IPS-NIHi7 (cell line): ENCODE measurements at regions not wholly inside any gene's neighbourhood (a gene's known extent, or its start where the extent isn't known, plus 50 kb on each side); places are given as distances from the start of the nearest gene placed in this dataset.

Experiments
- DNase-seq: peaks from one replicate; pipeline ENCODE4 v3.0.0; 2012; ENCODE audit warnings: mixed read lengths; ENCODE audit errors: extremely low spot score

DNA sequence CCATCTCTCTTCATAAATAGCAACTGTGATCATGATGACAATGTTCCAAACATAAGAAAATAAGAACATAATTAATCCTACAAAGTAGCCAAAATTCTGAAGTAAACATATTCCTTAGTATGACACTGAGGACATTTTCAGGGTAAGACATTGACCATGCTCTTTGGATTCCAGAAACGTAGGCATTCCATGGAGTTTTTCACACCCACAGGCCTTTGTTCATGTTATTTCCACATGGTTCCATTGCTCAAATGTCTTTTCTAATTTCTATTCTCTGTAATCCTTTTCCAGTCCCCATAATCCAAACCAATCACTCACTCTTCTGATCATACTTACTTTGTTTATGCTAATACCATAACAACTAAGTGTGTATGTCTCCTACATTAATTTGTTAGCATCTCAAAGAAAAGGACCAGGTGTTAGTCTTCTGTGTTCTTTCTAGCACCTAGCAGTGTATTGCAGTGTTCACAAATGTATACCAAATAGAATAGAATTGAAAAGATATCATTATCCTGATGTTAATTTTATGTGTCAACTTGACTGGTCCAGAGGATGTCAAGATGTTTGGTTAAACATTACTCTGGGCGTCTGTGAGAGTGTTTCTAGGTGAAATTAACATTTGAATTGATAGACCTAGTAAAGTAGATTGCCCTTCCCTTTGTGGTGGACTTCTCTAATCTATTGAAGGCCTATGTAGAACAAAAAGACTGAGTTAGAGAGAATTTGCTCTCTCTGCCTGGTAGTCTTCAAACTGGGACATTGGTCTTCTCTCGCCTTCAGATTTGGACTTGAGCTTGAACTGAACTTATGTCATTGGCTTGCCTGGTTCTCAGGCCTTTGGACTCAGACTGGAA, 516.6 kb downstream of the PTPRC start:
- no peak for DNase-seq

GRCh38 chr1:199157494-199157893, 518.7 kb downstream of the PTPRC start:
- DNase-seq = no peak

- DNase-seq = no peak
These were observed 521.9 kb downstream of the PTPRC start for GRCh38 chr1:199160521-199161318.

DNA sequence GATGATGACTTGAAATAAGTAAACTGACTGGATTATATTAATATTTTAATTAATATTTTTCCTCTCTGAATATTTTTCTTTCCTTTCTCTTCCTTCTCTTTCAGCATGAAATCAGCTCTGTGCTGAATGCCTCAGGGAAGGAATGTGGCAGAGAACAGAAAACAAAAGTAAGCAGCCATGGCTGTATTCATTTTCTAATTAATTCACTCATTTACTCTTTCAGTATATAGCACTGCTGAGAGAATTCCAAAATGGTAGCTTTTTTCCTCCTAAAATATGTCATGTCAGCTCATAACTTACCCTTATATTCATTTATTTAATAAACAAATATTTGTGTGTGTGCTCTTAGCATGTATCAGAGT, 522.5 kb downstream of the PTPRC start:
- no peak for DNase-seq

DNA sequence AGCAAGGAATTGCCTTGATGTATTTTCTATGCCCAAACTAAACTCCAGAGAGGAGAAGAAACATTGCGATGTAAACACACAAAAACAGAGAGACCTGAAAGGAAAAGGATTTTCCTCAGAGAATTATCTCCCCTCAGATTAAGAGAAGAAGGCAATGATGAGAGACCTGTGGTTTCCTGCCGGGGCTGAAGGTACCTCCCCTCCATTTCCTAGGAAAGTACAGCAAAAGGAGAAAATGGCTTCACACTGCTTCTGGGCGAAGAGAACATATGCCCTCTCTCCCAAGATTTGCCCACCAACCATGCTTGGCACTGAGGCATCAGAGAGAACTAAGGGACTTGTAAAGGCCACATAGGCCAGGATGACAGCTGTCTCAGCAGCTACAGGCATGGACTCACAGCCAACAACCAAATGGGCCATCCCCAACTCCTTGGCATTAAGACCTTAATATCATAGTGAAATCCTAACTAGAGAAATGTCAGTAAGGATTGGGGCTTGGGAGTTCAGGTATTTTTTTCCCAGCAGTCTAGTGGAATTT, 523.0 kb downstream of the PTPRC start:
- no peak for DNase-seq

GRCh38 chr1:199163267-199163666, 524.4 kb downstream of the PTPRC start:
- no peak for DNase-seq

- DNase-seq = no peak
These were observed 524.8 kb downstream of the PTPRC start for GRCh38 chr1:199163670-199164069.

DNA sequence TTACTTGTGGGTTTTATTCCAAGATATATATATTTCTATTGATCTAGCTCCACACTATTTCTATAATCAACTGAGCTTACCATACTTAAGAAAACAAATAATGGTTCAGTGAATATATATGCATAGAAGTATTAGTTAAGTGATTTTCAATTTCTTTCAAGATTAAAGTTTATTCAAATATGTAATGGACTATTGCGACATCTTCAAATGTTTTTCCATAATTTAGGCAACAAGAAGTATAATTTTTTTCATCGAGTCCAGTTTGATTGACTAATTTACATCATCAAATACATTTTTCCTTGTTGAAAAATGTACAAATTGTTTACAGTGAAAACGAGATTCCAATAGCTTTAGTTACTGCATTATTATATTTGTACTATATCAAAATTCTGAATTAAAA, 528.6 kb downstream of the PTPRC start:
- no peak for DNase-seq

GRCh38 chr1:199168888-199169585, 530.2 kb downstream of the PTPRC start:
- DNase-seq = no peak

GRCh38 chr1:199170711-199171110, 531.9 kb downstream of the PTPRC start:
- DNase-seq = no peak

GRCh38 chr1:199172171-199173124, 533.6 kb downstream of the PTPRC start:
- DNase-seq = no peak

GRCh38 chr1:199173356-199173755, 534.5 kb downstream of the PTPRC start:
- DNase-seq = no peak

DNA sequence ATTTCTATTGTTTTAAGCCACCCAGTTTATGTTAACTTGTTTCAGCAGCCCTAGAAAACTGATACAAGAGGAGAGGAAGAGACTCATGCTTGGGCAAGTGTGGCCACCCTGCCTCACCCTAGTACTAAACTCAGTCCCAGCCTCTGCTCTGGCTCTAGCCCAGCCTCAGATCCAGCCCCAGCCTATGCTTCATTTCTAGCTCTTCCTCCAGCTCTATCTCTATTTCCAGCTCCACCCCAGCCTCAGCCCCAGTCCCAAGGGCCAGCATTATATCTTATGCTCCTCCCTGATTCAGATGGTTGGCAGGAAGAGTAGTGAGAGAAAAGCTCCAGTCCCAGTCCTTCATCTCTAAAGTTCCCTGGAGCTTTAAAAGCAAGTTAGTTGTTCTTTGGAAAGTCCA, 535.5 kb downstream of the PTPRC start:
- DNase-seq = no peak

GRCh38 chr1:199176713-199177112, 537.9 kb downstream of the PTPRC start:
- no peak for DNase-seq

GRCh38 chr1:199177241-199177640, 538.4 kb downstream of the PTPRC start:
- no peak for DNase-seq

GRCh38 chr1:199178646-199179045, 539.8 kb downstream of the PTPRC start:
- no peak for DNase-seq

GRCh38 chr1:199182186-199182843, 543.5 kb downstream of the PTPRC start:
- DNase-seq = no peak

DNA sequence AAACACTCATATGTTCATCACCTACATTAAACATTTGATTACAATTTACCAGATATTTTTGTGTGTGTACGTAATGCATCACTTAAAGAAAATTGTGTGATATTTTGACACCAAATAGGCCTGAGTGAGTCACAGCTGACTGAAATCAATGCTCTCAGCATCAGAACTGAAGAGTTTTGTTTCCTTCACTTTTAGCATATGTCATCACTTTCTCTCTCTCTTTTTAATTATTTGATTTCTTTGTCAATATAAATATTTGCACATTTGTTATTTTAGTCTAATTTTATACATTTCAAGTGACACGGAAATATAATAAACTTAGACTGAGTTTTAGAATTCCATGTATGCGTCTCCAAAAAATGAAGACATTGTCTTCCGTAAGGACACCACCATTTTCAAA, 545.3 kb downstream of the PTPRC start:
- no peak for DNase-seq

- DNase-seq = no peak
These were observed 556.0 kb downstream of the PTPRC start for GRCh38 chr1:199194862-199195261.

- DNase-seq = no peak
These were observed 558.9 kb downstream of the PTPRC start for GRCh38 chr1:199197695-199198094.

GRCh38 chr1:199202331-199202730, 563.5 kb downstream of the PTPRC start:
- DNase-seq = no peak
